Adipose tissue (tissue), 3 donors: ENCODE measurements at regions not wholly inside any gene's neighbourhood (a gene's known extent, or its start where the extent isn't known, plus 50 kb on each side); places are given as distances from the start of the nearest gene placed in this dataset.

Source experiments
- H3K27ac ChIP-seq: one replicate; pipeline ENCODE4 v1.5.1; 2013; ENCODE audit warnings: low read depth, low read length
- WGBS, 3 donors: extraction: QIAGEN DNeasy Blood & Tissue Kit; methylation state at CpG; one replicate each; pipeline ENCODE4 v1.1.7; 2013; 5-methylcytosine and 5-hydroxymethylcytosine counted together
- donor health status: healthy with polysubstance abuse.
- donor health status: Bipolar disorder and iron deficiency.
- donor health status: healthy.

GRCh38 chr12:105954951-105955931, 183.5 kb downstream of the NUAK1 start:
- 71 to 78% (median 76%) methylated on average over 7 of the region's 7 CpGs for WGBS, 3 donors
- H3K27ac ChIP-seq, result no peak overlapping the region

GRCh38 chr12:105955976-105956375, 182.8 kb downstream of the NUAK1 start:
- 68 to 84% (median 76%) methylated on average over 2 of the region's 2 CpGs for WGBS, 3 donors

GRCh38 chr12:105956662-105957457, 181.9 kb downstream of the NUAK1 start:
- WGBS, 3 donors, result 40 to 76% (median 73%) methylated on average over 2 of the region's 2 CpGs
- no peak overlapping the region for H3K27ac ChIP-seq

More at GRCh38 chr12:105955976-105956375, 182.8 kb downstream of the NUAK1 start:
- no peak overlapping the region for H3K27ac ChIP-seq

- no peak overlapping the region for H3K27ac ChIP-seq
- 37 to 60% (median 59%) methylated on average over 3 of the region's 3 CpGs for WGBS, 3 donors
Measured at GRCh38 chr12:105960319-105961083, 178.3 kb downstream of the NUAK1 start.

GRCh38 chr12:105961821-105962671, 176.7 kb downstream of the NUAK1 start:
- 72 to 96% (median 81%) methylated on average over 1 of the region's 1 CpG for WGBS, 3 donors
- no peak overlapping the region for H3K27ac ChIP-seq

- H3K27ac ChIP-seq, result no peak overlapping the region
- WGBS, 3 donors, result 57 to 67% (median 65%) methylated on average over 5 of the region's 5 CpGs
Measured at GRCh38 chr12:105967038-105967776, 171.5 kb downstream of the NUAK1 start.

- 94 to 100% (median 98%) methylated on average over 1 of the region's 1 CpG for WGBS, 3 donors
- H3K27ac ChIP-seq, result no peak overlapping the region
Measured at GRCh38 chr12:105968025-105968424, 170.7 kb downstream of the NUAK1 start.

GRCh38 chr12:105970885-105971284, 167.9 kb downstream of the NUAK1 start:
- no peak overlapping the region for H3K27ac ChIP-seq
- 69 to 95% (median 93%) methylated on average over 2 of the region's 2 CpGs for WGBS, 3 donors

GRCh38 chr12:105974738-105975137, 164.0 kb downstream of the NUAK1 start:
- no peak overlapping the region for H3K27ac ChIP-seq
- WGBS, 3 donors, result 80 to 96% (median 93%) methylated on average over 4 of the region's 4 CpGs

GRCh38 chr12:105975351-105975750, 163.4 kb downstream of the NUAK1 start:
- WGBS, 3 donors, result 76 to 94% (median 90%) methylated on average over 2 of the region's 2 CpGs
- no peak overlapping the region for H3K27ac ChIP-seq

GRCh38 chr12:105977236-105977635, 161.5 kb downstream of the NUAK1 start:
- WGBS, 3 donors, result 91 to 95% (median 95%) methylated on average over 3 of the region's 3 CpGs
- no peak overlapping the region for H3K27ac ChIP-seq

- 83 to 100% (median 89%) methylated on average over 1 of the region's 1 CpG for WGBS, 3 donors
- H3K27ac ChIP-seq, result no peak overlapping the region
Measured at GRCh38 chr12:105977652-105978051, 161.1 kb downstream of the NUAK1 start.

GRCh38 chr12:105978276-105978675, 160.5 kb downstream of the NUAK1 start:
- WGBS, 3 donors, result 68 to 88% (median 84%) methylated on average over 3 of the region's 3 CpGs
- H3K27ac ChIP-seq, result no peak overlapping the region

- no peak overlapping the region for H3K27ac ChIP-seq
- WGBS, 3 donors, result 55 to 61% (median 61%) methylated on average over 3 of the region's 3 CpGs
Measured at GRCh38 chr12:105978686-105979085, 160.1 kb downstream of the NUAK1 start.

- WGBS, 3 donors, result 65 to 95% (median 90%) methylated on average over 1 of the region's 1 CpG
- H3K27ac ChIP-seq, result no peak overlapping the region
Measured at GRCh38 chr12:105980085-105980484, 158.7 kb downstream of the NUAK1 start.

- H3K27ac ChIP-seq, result no peak overlapping the region
- WGBS, 3 donors, result 83 to 97% (median 86%) methylated on average over 5 of the region's 5 CpGs
Measured at GRCh38 chr12:105980533-105980932, 158.2 kb downstream of the NUAK1 start.

- H3K27ac ChIP-seq, result no peak overlapping the region
- 50 to 73% (median 62%) methylated on average over 6 of the region's 6 CpGs for WGBS, 3 donors
Measured at GRCh38 chr12:105982022-105982421, 156.7 kb downstream of the NUAK1 start.
